ENCODE measurements at regions not wholly inside any gene's neighbourhood (a gene's known extent, or its start where the extent isn't known, plus 50 kb on each side); places are given as distances from the start of the nearest gene placed in this dataset.

DNA sequence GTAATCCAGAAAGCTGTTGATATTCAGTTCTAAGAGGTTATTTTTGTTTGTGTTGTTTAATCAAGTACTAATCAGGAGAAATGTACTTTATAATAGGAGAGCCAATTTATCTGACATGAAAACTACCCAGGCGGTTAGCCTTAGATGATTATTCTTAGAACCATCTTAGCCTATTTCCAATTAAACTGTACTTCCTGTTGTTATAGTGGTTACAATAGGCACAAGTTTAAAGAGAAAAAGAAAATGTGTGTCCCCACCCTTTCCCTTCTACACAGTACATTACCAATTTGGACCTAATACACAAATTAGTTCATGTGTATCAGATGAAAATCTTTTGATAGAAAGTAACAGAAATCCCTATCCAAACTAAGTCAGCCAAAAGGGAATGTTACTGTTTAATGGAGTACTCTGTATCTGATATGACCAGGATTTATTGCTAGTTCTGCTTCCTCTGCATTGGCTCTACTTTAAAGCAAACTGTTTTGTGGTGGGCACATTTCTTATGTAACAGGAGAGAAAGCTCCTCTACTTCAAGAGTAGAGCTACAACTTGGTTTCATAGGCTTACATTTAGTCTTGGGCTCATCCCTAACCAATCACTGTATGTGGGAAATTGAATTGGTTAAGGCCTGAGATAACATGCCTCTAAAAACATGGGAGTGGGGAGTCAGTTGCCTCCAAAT is 217.9 kb downstream of the UBE2E3 start:
- H3K4me3 ChIP-seq (ENCODE audit: control insufficient read depth, low read depth, low read length), result no peak overlapping the region
- no peak for DNase-seq (ENCODE audit: low read depth)
- no peak for TF ChIP-seq CTCF (IDR thresholded peaks at IDR 0.05; ENCODE audit: control insufficient read depth, insufficient read depth, low read depth, low read length, missing control alignments)

DNA sequence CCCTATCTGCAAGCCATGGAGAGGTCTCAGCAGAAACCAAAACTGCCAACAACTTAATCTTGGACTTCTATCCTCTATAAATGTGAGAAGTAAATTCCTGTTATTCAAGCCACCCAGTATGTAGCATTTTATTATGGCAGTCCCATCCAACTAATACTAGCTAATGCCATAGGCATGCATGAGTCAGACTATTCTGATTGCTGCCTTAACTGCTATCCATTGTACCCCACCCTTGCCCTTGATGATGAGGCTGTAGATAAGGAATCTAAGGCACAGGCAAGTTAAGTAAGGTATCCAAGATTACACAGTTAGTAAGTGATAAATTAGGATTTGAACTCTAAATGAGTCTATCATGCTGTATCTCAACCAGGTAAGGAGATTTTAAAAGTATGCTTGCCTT is 223.0 kb downstream of the UBE2E3 start:
- TF ChIP-seq CTCF (IDR thresholded peaks at IDR 0.05; ENCODE audit: control insufficient read depth, insufficient read depth, low read depth, low read length, missing control alignments), result no peak
- DNase-seq (ENCODE audit: low read depth), result peak; percentile 50
- no peak overlapping the region for H3K4me3 ChIP-seq (ENCODE audit: control insufficient read depth, low read depth, low read length)

DNA sequence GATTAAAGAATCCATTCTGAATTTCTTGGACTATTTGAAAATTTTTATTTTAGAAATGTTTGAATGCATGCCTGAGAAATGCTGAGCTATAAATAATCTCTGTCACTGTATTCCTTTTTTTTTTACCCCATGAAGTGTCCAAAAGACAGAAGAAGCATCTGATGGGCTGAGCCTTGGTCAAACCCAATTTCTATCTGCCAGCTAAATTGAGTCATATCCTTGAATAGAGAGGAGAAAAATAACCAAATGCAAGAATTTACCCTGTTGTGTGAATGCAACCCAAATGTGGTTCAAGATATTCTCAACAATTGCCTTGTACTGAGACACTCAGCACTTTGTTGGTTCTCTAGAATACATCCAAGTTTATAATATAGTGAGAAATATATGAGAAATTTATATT is 223.5 kb downstream of the UBE2E3 start:
- no peak for DNase-seq (ENCODE audit: low read depth)
- TF ChIP-seq CTCF (IDR thresholded peaks at IDR 0.05; ENCODE audit: control insufficient read depth, insufficient read depth, low read depth, low read length, missing control alignments), result no peak

GRCh38 chr2:181218401-181218821 is 238.0 kb downstream of the UBE2E3 start:
- H3K4me3 ChIP-seq (ENCODE audit: control insufficient read depth, low read depth, low read length), result no peak overlapping the region
- no peak for TF ChIP-seq CTCF (IDR thresholded peaks at IDR 0.05; ENCODE audit: control insufficient read depth, insufficient read depth, low read depth, low read length, missing control alignments)
- DNase-seq (ENCODE audit: low read depth), result no peak

More for the DNA sequence above, 223.5 kb downstream of the UBE2E3 start:
- H3K4me3 ChIP-seq (ENCODE audit: control insufficient read depth, low read depth, low read length), result no peak overlapping the region

DNA sequence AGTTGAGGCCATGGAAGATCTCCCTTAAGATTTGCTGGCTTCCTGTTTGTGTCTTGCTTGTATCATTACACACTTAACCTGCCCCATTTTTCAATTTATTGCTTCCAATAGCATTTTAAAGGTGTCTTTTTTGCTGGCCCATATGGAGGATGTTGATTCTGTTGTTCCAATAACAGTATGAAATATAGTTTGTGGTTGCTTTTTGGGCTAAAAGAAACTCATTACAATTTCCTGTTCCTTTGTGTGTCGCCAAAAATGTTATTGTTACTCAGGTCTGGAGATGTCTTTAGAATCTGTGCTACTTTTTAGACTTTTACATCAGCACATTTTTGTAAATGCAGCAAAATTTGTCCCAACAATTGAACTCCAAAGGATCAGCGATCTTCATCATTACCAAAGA is 234.0 kb upstream of the ITGA4 start:
- no peak for DNase-seq (ENCODE audit: low read depth)
- TF ChIP-seq CTCF (IDR thresholded peaks at IDR 0.05; ENCODE audit: control insufficient read depth, insufficient read depth, low read depth, low read length, missing control alignments), result no peak
- no peak overlapping the region for H3K4me3 ChIP-seq (ENCODE audit: control insufficient read depth, low read depth, low read length)

GRCh38 chr2:181224866-181225265 is 232.3 kb upstream of the ITGA4 start:
- no peak for TF ChIP-seq CTCF (IDR thresholded peaks at IDR 0.05; ENCODE audit: control insufficient read depth, insufficient read depth, low read depth, low read length, missing control alignments)
- no peak for DNase-seq (ENCODE audit: low read depth)
- H3K4me3 ChIP-seq (ENCODE audit: control insufficient read depth, low read depth, low read length), result no peak overlapping the region
